Brain microvascular endothelial cell (primary cell): ENCODE measurements at regions not wholly inside any gene's neighbourhood (a gene's known extent, or its start where the extent isn't known, plus 50 kb on each side); places are given as distances from the start of the nearest gene placed in this dataset.
"Not testable (repeated sequence)": the region's sequence is repeated elsewhere in the genome, so short reads cannot be mapped to it uniquely, and the experiment has no call there.

ENCODE experiments used
- DNase-seq: peaks from one replicate; pipeline ENCODE4 v3.0.0-alpha.2; 2020
- H3K27ac ChIP-seq: fragments of 250-450 bp; sonication (Bioruptor Pico); 2 replicates; pipeline ENCODE4 v1.5.1; 2020; ENCODE audit warnings: mild to moderate bottlenecking, moderate library complexity
- H3K27me3 ChIP-seq: fragments of 250-450 bp; sonication (Bioruptor Pico); replicated peaks from 2 replicates; pipeline ENCODE4 v1.5.1; 2020; ENCODE audit warnings: mild to moderate bottlenecking
- H3K36me3 ChIP-seq: fragments of 250-450 bp; sonication (Bioruptor Pico); replicated peaks from 2 replicates; pipeline ENCODE4 v1.5.1; 2020; ENCODE audit warnings: mild to moderate bottlenecking
- H3K4me3 ChIP-seq: 2 replicates; pipeline ENCODE4 v1.5.1; 2011; ENCODE audit warnings: low read depth, mild to moderate bottlenecking, control low read depth, low read length, moderate library complexity
- CTCF ChIP-seq: IDR thresholded peaks from 2 replicates; pipeline ENCODE4 v1.5.1; 2011; ENCODE audit warnings: low read depth, mild to moderate bottlenecking, moderate library complexity, low read length, control low read depth, inconsistent platforms; ENCODE audit errors: missing control alignments
- in situ Hi-C: cut with HindIII; loops from 2 replicates; pipeline ENCODE4 v1.10.0; 2017; ENCODE audit warnings: low sequenced_read_pairs, low pct_ligation_motif_present

- no peak for TF ChIP-seq CTCF
- Histone ChIP-seq H3K4me3 (no peak overlapping the region), H3K36me3 (no peaks in the 10 kb centered on the region), H3K27me3 (no peaks in the 10 kb centered on the region), H3K27ac (no peak overlapping the region)
- DNase-seq, result no peak
- in situ Hi-C loops, result no loop called here
These were observed 99.0 kb upstream of the TRPC4 start for GRCh38 chr13:37968555-37968954.

DNA sequence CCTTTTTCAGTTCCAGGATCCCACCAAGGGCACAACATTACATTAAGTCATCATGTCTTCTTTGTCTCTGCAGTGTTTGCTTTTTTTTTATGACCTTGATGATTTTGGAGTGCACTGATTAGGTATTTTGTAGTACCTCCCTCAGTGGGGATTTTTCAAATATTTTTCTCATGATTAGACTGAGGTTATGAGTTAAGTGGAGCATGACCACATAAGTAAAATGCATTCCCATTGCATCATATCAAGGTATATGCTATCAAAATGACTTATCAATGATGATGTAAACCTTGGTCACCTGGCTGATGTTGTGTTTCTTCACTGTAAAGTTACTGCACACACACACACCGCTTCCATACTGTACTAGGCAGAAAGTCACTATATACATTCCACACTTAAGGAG, 96.7 kb upstream of the TRPC4 start:
- no peak overlapping the region for H3K27ac ChIP-seq
- DNase-seq, result no peak
- in situ Hi-C loops, result no loop called here
- H3K4me3 ChIP-seq, result no peak overlapping the region
- H3K36me3 ChIP-seq, result no peaks in the 10 kb centered on the region
- H3K27me3 ChIP-seq, result no peaks in the 10 kb centered on the region
- TF ChIP-seq CTCF, result no peak

- DNase-seq, result no peak
- in situ Hi-C loops, result no loop called here
- Histone ChIP-seq H3K4me3 (no peak overlapping the region), H3K27ac (no peak overlapping the region), H3K36me3 (no peaks in the 10 kb centered on the region), H3K27me3 (no peaks in the 10 kb centered on the region)
- peak; percentile 36 for TF ChIP-seq CTCF
These were observed 90.9 kb upstream of the TRPC4 start for GRCh38 chr13:37960427-37960826.

DNA sequence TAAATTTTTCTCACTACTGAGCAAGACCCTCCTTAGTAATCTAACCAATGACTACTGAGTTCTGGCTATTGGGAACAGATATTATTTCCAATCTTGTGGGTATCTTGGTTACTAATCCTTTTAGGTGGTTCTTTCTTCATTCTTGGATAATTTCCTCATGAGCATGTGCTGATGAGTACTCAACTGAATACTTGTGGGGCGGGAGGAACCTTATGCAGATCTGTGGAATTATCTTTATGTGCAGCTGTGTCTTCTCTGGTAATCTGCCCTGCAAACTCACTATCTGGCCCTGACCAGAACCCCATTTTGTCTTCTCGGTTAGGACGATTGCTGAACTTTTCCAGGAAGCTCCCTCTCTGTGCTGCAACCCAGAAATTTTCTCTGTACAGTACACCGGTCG, 89.7 kb upstream of the TRPC4 start:
- H3K4me3 ChIP-seq, result no peak overlapping the region
- TF ChIP-seq CTCF, result no peak
- H3K27me3 ChIP-seq, result no peaks in the 10 kb centered on the region
- in situ Hi-C loops, result no loop called here
- H3K27ac ChIP-seq, result no peak overlapping the region
- H3K36me3 ChIP-seq, result no peaks in the 10 kb centered on the region
- no peak for DNase-seq

DNA sequence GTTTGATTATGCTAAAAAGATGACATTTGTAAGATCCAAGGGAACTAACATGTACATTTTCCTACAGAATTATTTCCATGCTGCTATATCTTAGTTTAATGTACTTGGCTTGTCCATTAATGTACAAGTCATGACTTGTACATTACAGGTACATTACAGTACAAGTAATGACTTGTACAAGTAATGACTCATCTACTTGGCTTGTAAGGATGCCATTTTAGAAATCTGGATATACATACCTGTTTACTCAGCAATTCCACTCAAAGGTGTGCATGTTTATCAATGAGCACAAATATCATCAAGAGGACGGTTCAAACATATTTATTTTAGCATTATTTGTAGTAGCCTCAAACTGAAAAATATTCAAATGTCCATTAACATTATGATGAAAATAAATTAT, 87.0 kb upstream of the TRPC4 start:
- no peak overlapping the region for H3K4me3 ChIP-seq
- no peak for TF ChIP-seq CTCF
- H3K27me3 ChIP-seq, result no peaks in the 10 kb centered on the region
- H3K36me3 ChIP-seq, result no peaks in the 10 kb centered on the region
- in situ Hi-C loops, result no loop called here
- DNase-seq, result no peak
- no peak overlapping the region for H3K27ac ChIP-seq

- H3K27ac ChIP-seq, H3K27me3 ChIP-seq, H3K36me3 ChIP-seq, H3K4me3 ChIP-seq, DNase-seq, in situ Hi-C loops: not testable (repeated sequence)
These were observed 85.0 kb upstream of the TRPC4 start for GRCh38 chr13:37954597-37954996.
